HFFc6 (cell line): ENCODE measurements at regions not wholly inside any gene's neighbourhood (a gene's known extent, or its start where the extent isn't known, plus 50 kb on each side); places are given as distances from the start of the nearest gene placed in this dataset.

Experiments
- DNase-seq: peaks from one replicate; pipeline ENCODE4 v3.0.0-alpha.2; 2018
- H3K27ac Mint-ChIP-seq: 2 replicates; pipeline ENCODE4 v1.8.0; 2020; ENCODE audit warnings: mild to moderate bottlenecking, mixed read lengths
- H3K27me3 Mint-ChIP-seq: 2 replicates; pipeline ENCODE4 v1.8.0; 2021; ENCODE audit warnings: mild to moderate bottlenecking, moderate library complexity, mixed read lengths; ENCODE audit not compliant: insufficient read depth
- H3K36me3 Mint-ChIP-seq: 2 replicates; pipeline ENCODE4 v1.8.0; 2021; ENCODE audit warnings: low read depth, mixed read lengths
- H3K4me1 Mint-ChIP-seq: 2 replicates; pipeline ENCODE4 v1.8.0; 2020; ENCODE audit warnings: low read depth, mixed read lengths
- H3K4me3 Mint-ChIP-seq: 2 replicates; pipeline ENCODE4 v1.8.0; 2020; ENCODE audit warnings: mild to moderate bottlenecking, moderate library complexity, mixed read lengths
- H3K9me3 Mint-ChIP-seq: 2 replicates; pipeline ENCODE4 v1.8.0; 2020; ENCODE audit warnings: mild to moderate bottlenecking, mixed read lengths
- TF ChIP-seq, protein P1 (sequence below): fragments of 200-600 bp; sonication (generic); IDR thresholded peaks from 2 replicates; pipeline ENCODE4 v1.5.0; 2021; ENCODE audit warnings: antibody characterized with exemption, mild to moderate bottlenecking

DNA sequence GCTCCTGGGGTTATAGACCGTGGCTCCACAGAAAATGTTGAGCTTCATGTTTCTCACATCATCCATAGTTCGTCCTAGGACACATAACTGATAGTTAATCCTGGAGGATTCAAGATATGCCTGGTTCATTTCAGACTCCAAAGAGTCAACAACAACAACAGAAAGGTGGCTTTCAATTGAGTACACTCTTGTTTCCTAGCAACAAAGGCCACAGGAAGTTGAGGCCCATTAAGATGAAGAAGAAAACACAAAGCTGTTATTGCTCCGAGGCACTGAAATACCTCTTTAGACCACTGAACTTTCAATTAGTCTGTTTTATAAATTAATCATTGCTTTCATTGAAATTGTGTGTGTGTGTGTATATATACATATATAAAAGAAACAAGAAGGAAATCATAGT lies 154.5 kb downstream of the YIPF5 start:
- Mint-ChIP-seq H3K4me1 (peaks cover 32% of the 10 kb centered on the region), H3K27me3 (no peaks in the 10 kb centered on the region), H3K4me3 (no peak overlapping the region), H3K9me3 (peaks cover 5% of the 10 kb centered on the region; the same call in 1 of the 2 replicates), H3K36me3 (peaks cover 30% of the 10 kb centered on the region), H3K27ac (no peak overlapping the region)
- no peak for DNase-seq
- TF ChIP-seq, protein P1, sequence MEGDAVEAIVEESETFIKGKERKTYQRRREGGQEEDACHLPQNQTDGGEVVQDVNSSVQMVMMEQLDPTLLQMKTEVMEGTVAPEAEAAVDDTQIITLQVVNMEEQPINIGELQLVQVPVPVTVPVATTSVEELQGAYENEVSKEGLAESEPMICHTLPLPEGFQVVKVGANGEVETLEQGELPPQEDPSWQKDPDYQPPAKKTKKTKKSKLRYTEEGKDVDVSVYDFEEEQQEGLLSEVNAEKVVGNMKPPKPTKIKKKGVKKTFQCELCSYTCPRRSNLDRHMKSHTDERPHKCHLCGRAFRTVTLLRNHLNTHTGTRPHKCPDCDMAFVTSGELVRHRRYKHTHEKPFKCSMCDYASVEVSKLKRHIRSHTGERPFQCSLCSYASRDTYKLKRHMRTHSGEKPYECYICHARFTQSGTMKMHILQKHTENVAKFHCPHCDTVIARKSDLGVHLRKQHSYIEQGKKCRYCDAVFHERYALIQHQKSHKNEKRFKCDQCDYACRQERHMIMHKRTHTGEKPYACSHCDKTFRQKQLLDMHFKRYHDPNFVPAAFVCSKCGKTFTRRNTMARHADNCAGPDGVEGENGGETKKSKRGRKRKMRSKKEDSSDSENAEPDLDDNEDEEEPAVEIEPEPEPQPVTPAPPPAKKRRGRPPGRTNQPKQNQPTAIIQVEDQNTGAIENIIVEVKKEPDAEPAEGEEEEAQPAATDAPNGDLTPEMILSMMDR: no peak

GRCh38 chr5:144017119-144017518 lies 153.3 kb downstream of the YIPF5 start:
- H3K36me3 Mint-ChIP-seq: peaks cover 34% of the 10 kb centered on the region
- TF ChIP-seq, protein P1: no peak

GRCh38 chr5:144017631-144018030 lies 152.8 kb downstream of the YIPF5 start:
- Mint-ChIP-seq H3K27ac (no peak overlapping the region), H3K27me3 (no peaks in the 10 kb centered on the region; the same call in 1 of the 2 replicates), H3K4me1 (peaks cover 32% of the 10 kb centered on the region), H3K9me3 (peaks cover 3% of the 10 kb centered on the region; the same call in 1 of the 2 replicates), H3K4me3 (no peak overlapping the region), H3K36me3 (peaks cover 36% of the 10 kb centered on the region)
- TF ChIP-seq, protein P1: no peak
- no peak for DNase-seq

More at GRCh38 chr5:144017119-144017518, 153.3 kb downstream of the YIPF5 start:
- no peak overlapping the region for H3K27ac Mint-ChIP-seq
- H3K4me1 Mint-ChIP-seq: peaks cover 32% of the 10 kb centered on the region
- no peak overlapping the region for H3K4me3 Mint-ChIP-seq
- H3K9me3 Mint-ChIP-seq: peaks cover 3% of the 10 kb centered on the region; the same call in 1 of the 2 replicates
- no peak for DNase-seq
- no peaks in the 10 kb centered on the region; the same call in 1 of the 2 replicates for H3K27me3 Mint-ChIP-seq

DNA sequence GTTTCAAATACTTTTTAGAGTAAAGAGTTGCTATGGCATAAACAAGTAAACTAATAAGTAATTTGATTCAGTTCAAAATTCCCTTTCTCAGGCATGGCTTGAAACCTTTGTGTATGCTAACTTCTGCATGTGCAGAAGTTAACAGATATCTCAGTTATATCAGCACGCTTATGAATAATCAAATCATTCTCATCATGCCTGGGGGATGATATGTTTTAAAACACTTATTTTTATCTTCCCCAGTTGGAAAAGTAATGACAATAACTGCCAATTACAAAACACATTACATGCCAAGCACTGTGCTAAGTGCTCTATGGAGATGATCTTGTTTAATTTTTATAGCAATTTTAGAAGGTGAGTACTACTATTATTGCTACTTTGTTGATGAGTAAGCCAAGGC lies 146.4 kb downstream of the YIPF5 start:
- DNase-seq: no peak
- peaks cover 17% of the 10 kb centered on the region; the same call in 1 of the 2 replicates for H3K36me3 Mint-ChIP-seq
- peaks cover 1% of the 10 kb centered on the region; the same call in 1 of the 2 replicates for H3K27me3 Mint-ChIP-seq
- no peaks in the 10 kb centered on the region for H3K9me3 Mint-ChIP-seq
- TF ChIP-seq, protein P1: no peak
- H3K27ac Mint-ChIP-seq: peak overlapping the region; percentile 15; the same call in 1 of the 2 replicates
- no peak overlapping the region for H3K4me3 Mint-ChIP-seq
- H3K4me1 Mint-ChIP-seq: peaks cover 33% of the 10 kb centered on the region

- Mint-ChIP-seq H3K4me1 (peaks cover 35% of the 10 kb centered on the region), H3K27me3 (peaks cover 1% of the 10 kb centered on the region; the same call in 1 of the 2 replicates), H3K27ac (peak overlapping the region; percentile 15; the same call in 1 of the 2 replicates), H3K4me3 (no peak overlapping the region), H3K9me3 (no peaks in the 10 kb centered on the region), H3K36me3 (peaks cover 17% of the 10 kb centered on the region; the same call in 1 of the 2 replicates)
- TF ChIP-seq, protein P1: no peak
- DNase-seq: peak; percentile 25
These were observed 145.9 kb downstream of the YIPF5 start for GRCh38 chr5:144024545-144024944.
